Neuronal stem cell (in vitro differentiated cells): ENCODE measurements at regions not wholly inside any gene's neighbourhood (a gene's known extent, or its start where the extent isn't known, plus 50 kb on each side); places are given as distances from the start of the nearest gene placed in this dataset.

Source experiments
- DNase-seq: peaks from one replicate; pipeline ENCODE4 v3.0.0-alpha.2; 2013; ENCODE audit warnings: low spot score
- H2AFZ ChIP-seq: one replicate; pipeline ENCODE4 v1.6.1; 2013; ENCODE audit warnings: mild to moderate bottlenecking, low read length, inconsistent platforms
- H2AK5ac ChIP-seq: 2 replicates; pipeline ENCODE4 v1.6.1; 2013; ENCODE audit warnings: low read depth, mild to moderate bottlenecking, inconsistent platforms, low read length, moderate library complexity, mixed read lengths
- H2BK120ac ChIP-seq: 2 replicates; pipeline ENCODE4 v1.6.1; 2013; ENCODE audit warnings: low read depth, mild to moderate bottlenecking, inconsistent platforms, low read length, moderate library complexity, mixed read lengths
- H2BK12ac ChIP-seq: one replicate; pipeline ENCODE4 v1.6.1; 2013; ENCODE audit warnings: low read length, inconsistent platforms
- H2BK15ac ChIP-seq: 2 replicates; pipeline ENCODE4 v1.6.1; 2013; ENCODE audit warnings: mild to moderate bottlenecking, low read length, inconsistent platforms, mixed read lengths
- H2BK5ac ChIP-seq: one replicate; pipeline ENCODE4 v1.6.1; 2013; ENCODE audit warnings: inconsistent platforms, mild to moderate bottlenecking, low read length, moderate library complexity
- H3K14ac ChIP-seq: one replicate; pipeline ENCODE4 v1.6.1; 2013; ENCODE audit warnings: low read length, inconsistent platforms
- H3K18ac ChIP-seq: 2 replicates; pipeline ENCODE4 v1.6.1; 2013; ENCODE audit warnings: low read length, inconsistent platforms
- H3K23ac ChIP-seq: 2 replicates; pipeline ENCODE4 v1.6.1; 2013; ENCODE audit warnings: low read depth, mild to moderate bottlenecking, mixed read lengths, low read length, inconsistent platforms; ENCODE audit not compliant: poor library complexity
- H3K27ac ChIP-seq: replicated peaks from 3 replicates; pipeline ENCODE4 v1.5.1; 2013; ENCODE audit warnings: low read length, inconsistent platforms
- H3K27me3 ChIP-seq, 3 experiments: 2 replicates each; pipeline ENCODE4 v1.6.1; 2013; ENCODE audit warnings: low read length in 3 of 3, mild to moderate bottlenecking in 2 of 3, inconsistent platforms in 1 of 3, low read depth in 1 of 3, mixed read lengths in 1 of 3, moderate library complexity in 1 of 3; ENCODE audit not compliant: control insufficient read depth in 3 of 3, insufficient read depth in 3 of 3
- H3K36me3 ChIP-seq, 2 donors: replicated peaks in 1 of 2; 2 replicates each; pipeline ENCODE4 v1.6.1; 2013; ENCODE audit warnings: low read length in 2 of 2; ENCODE audit not compliant: control insufficient read depth in 2 of 2, insufficient read depth in 2 of 2
- H3K4ac ChIP-seq: 2 replicates; pipeline ENCODE4 v1.6.1; 2013; ENCODE audit warnings: inconsistent platforms, mild to moderate bottlenecking, low read length, moderate library complexity
- H3K4me1 ChIP-seq, 2 donors: 1 replicate in 1 of 2; 2 replicates in 1 of 2; pipeline ENCODE4 v1.6.1; 2013; ENCODE audit warnings: low read length in 2 of 2, low read depth in 1 of 2; ENCODE audit not compliant: control insufficient read depth in 2 of 2, insufficient read depth in 1 of 2
- H3K4me2 ChIP-seq: one replicate; pipeline ENCODE4 v1.6.1; 2013; ENCODE audit warnings: mild to moderate bottlenecking, low read length, inconsistent platforms; ENCODE audit not compliant: insufficient read depth, poor library complexity, severe bottlenecking
- H3K4me3 ChIP-seq, 2 donors: 2 replicates each; pipeline ENCODE4 v1.5.1; 2013; ENCODE audit warnings: low read length in 2 of 2, mild to moderate bottlenecking in 2 of 2, inconsistent platforms in 1 of 2, moderate library complexity in 1 of 2
- H3K79me1 ChIP-seq: one replicate; pipeline ENCODE4 v1.6.1; 2013; ENCODE audit warnings: low read depth, mild to moderate bottlenecking, inconsistent platforms, low read length, moderate library complexity
- H3K9ac ChIP-seq: one replicate; pipeline ENCODE4 v1.6.1; 2013; ENCODE audit warnings: mild to moderate bottlenecking, low read depth, low read length, inconsistent platforms; ENCODE audit not compliant: poor library complexity
- H3K9me3 ChIP-seq, 2 donors: replicated peaks in 1 of 2; 2 replicates each; pipeline versions ENCODE3 to v1.6.1; 2013; ENCODE audit warnings: low read length in 2 of 2, mild to moderate bottlenecking in 2 of 2, inconsistent platforms in 1 of 2, low read depth in 1 of 2, mixed read lengths in 1 of 2, moderate library complexity in 1 of 2; ENCODE audit not compliant: control insufficient read depth in 2 of 2, insufficient read depth in 1 of 2
- H4K8ac ChIP-seq: one replicate; pipeline ENCODE4 v1.6.1; 2013; ENCODE audit warnings: low read depth, mild to moderate bottlenecking, inconsistent platforms, low read length, moderate library complexity
- H4K91ac ChIP-seq: one replicate; pipeline ENCODE4 v1.6.1; 2013; ENCODE audit warnings: low read length, low read depth, mild to moderate bottlenecking, inconsistent platforms; ENCODE audit not compliant: poor library complexity
- WGBS, 2 donors: extraction: QIAGEN DNeasy Blood & Tissue Kit; methylation state at CpG; one replicate each; pipeline ENCODE4 v1.1.7; 2013; ENCODE audit warnings: missing lambda C conversion rate in 2 of 2, mixed read lengths in 1 of 2; ENCODE audit not compliant: insufficient read length in 2 of 2, insufficient replicate concordance in 1 of 2; ENCODE audit errors: extremely low coverage in 2 of 2; 5-methylcytosine and 5-hydroxymethylcytosine counted together

- Histone ChIP-seq H3K27me3 (no peaks in the 10 kb centered on the region), H3K9ac (no peak overlapping the region), H3K18ac (no peak overlapping the region), H3K23ac (no peak overlapping the region), H3K79me1 (no peaks in the 10 kb centered on the region), H3K4me1 (peaks cover 4 to 9% of the 10 kb centered on the region in 2 donors), H3K36me3 (no peaks in the 10 kb centered on the region), H3K4ac (no peak overlapping the region), H4K8ac (no peak overlapping the region), H2BK12ac (no peak overlapping the region), H2AFZ (no peak overlapping the region), H2AK5ac (no peak overlapping the region), H3K27ac (no peak overlapping the region), H3K4me3 (no peak overlapping the region), H2BK5ac (no peak overlapping the region), H4K91ac (no peak overlapping the region), H3K4me2 (no peak overlapping the region), H3K9me3 (no peaks in the 10 kb centered on the region), H3K14ac (no peak overlapping the region), H2BK120ac (no peak overlapping the region), H2BK15ac (no peak overlapping the region)
- DNase-seq = no peak
- WGBS, 2 donors = no CpG with 5 or more reads among the region's 14 CpGs
Observed at GRCh38 chr5:142404046-142404477, 79.2 kb upstream of the SPRY4 start.

- no peaks in the 10 kb centered on the region for H3K27me3 ChIP-seq
- H2AK5ac ChIP-seq = no peak overlapping the region
- no CpG with 5 or more reads among the region's 7 CpGs for WGBS, 2 donors
- no peak overlapping the region for H3K27ac ChIP-seq
- H3K4me3 ChIP-seq = no peak overlapping the region
- H2AFZ ChIP-seq = no peak overlapping the region
- H4K8ac ChIP-seq = no peak overlapping the region
- peaks cover 4% of the 10 kb centered on the region in 2 donors for H3K4me1 ChIP-seq
- no peak overlapping the region for H3K14ac ChIP-seq
- H2BK12ac ChIP-seq = no peak overlapping the region
- no peak overlapping the region for H2BK15ac ChIP-seq
- no peak overlapping the region for H3K23ac ChIP-seq
- H2BK5ac ChIP-seq = no peak overlapping the region
- no peak overlapping the region for H3K9ac ChIP-seq
- no peaks in the 10 kb centered on the region for H3K79me1 ChIP-seq
- no peak overlapping the region for H2BK120ac ChIP-seq
- H3K36me3 ChIP-seq = no peaks in the 10 kb centered on the region
- no peaks in the 10 kb centered on the region for H3K9me3 ChIP-seq
- no peak for DNase-seq
- H3K4ac ChIP-seq = no peak overlapping the region
- no peak overlapping the region for H3K4me2 ChIP-seq
- no peak overlapping the region for H4K91ac ChIP-seq
- no peak overlapping the region for H3K18ac ChIP-seq
Observed at GRCh38 chr5:142403583-142403982, 78.8 kb upstream of the SPRY4 start.

- no peak for DNase-seq
- H3K9ac ChIP-seq = no peak overlapping the region
- no peak overlapping the region for H3K23ac ChIP-seq
- H2BK15ac ChIP-seq = no peak overlapping the region
- H3K27ac ChIP-seq = no peak overlapping the region
- WGBS, 2 donors = no CpG with 5 or more reads among the region's 3 CpGs
- H3K14ac ChIP-seq = no peak overlapping the region
- H3K36me3 ChIP-seq = no peaks in the 10 kb centered on the region
- no peak overlapping the region for H2BK5ac ChIP-seq
- no peaks in the 10 kb centered on the region for H3K27me3 ChIP-seq
- H3K4me3 ChIP-seq = no peak overlapping the region
- no peak overlapping the region for H4K91ac ChIP-seq
- no peak overlapping the region for H2AK5ac ChIP-seq
- H3K4ac ChIP-seq = no peak overlapping the region
- no peaks in the 10 kb centered on the region for H3K79me1 ChIP-seq
- H3K4me1 ChIP-seq = peaks cover 2 to 4% of the 10 kb centered on the region in 2 donors
- H2BK120ac ChIP-seq = no peak overlapping the region
- no peak overlapping the region for H3K18ac ChIP-seq
- no peak overlapping the region for H2AFZ ChIP-seq
- H3K4me2 ChIP-seq = no peak overlapping the region
- no peak overlapping the region for H4K8ac ChIP-seq
- H2BK12ac ChIP-seq = no peak overlapping the region
- H3K9me3 ChIP-seq = no peaks in the 10 kb centered on the region
Observed at GRCh38 chr5:142402752-142403318, 78.0 kb upstream of the SPRY4 start.

- H2BK120ac ChIP-seq = no peak overlapping the region
Observed at GRCh38 chr5:142400415-142400814, 75.6 kb upstream of the SPRY4 start.

More at GRCh38 chr5:142400415-142400814, 75.6 kb upstream of the SPRY4 start:
- H3K79me1 ChIP-seq = no peaks in the 10 kb centered on the region
- H2AK5ac ChIP-seq = no peak overlapping the region
- H2BK15ac ChIP-seq = no peak overlapping the region
- H2AFZ ChIP-seq = no peak overlapping the region
- H2BK5ac ChIP-seq = no peak overlapping the region
- no peak overlapping the region for H4K8ac ChIP-seq
- peaks cover 2 to 4% of the 10 kb centered on the region in 2 donors for H3K4me1 ChIP-seq
- no CpG with 5 or more reads among the region's 8 CpGs for WGBS, 2 donors
- H3K9me3 ChIP-seq = peaks cover 4 to 16% of the 10 kb centered on the region in 2 donors
- no peak overlapping the region for H3K9ac ChIP-seq
- H3K4me3 ChIP-seq = no peak overlapping the region
- H3K23ac ChIP-seq = no peak overlapping the region
- no peak overlapping the region for H3K4ac ChIP-seq
- no peak for DNase-seq
- no peak overlapping the region for H2BK12ac ChIP-seq
- no peaks in the 10 kb centered on the region for H3K36me3 ChIP-seq
- H3K27ac ChIP-seq = no peak overlapping the region
- H3K14ac ChIP-seq = no peak overlapping the region
- H4K91ac ChIP-seq = no peak overlapping the region
- H3K18ac ChIP-seq = no peak overlapping the region
- no peaks in the 10 kb centered on the region for H3K27me3 ChIP-seq
- H3K4me2 ChIP-seq = no peak overlapping the region
